GM23248 (cell line): ENCODE measurements at regions not wholly inside any gene's neighbourhood (a gene's known extent, or its start where the extent isn't known, plus 50 kb on each side); places are given as distances from the start of the nearest gene placed in this dataset.

Source experiments
- DNase-seq: peaks from one replicate; pipeline ENCODE4 v3.0.0-alpha.2; 2015
- H2AFZ ChIP-seq: fragments of 200-600 bp; sonication (generic); 2 replicates; pipeline ENCODE4 v1.6.1; 2016; ENCODE audit warnings: antibody characterized with exemption
- H3F3A ChIP-seq: fragments of 200-600 bp; sonication (generic); 2 replicates; pipeline ENCODE4 v1.6.1; 2016; ENCODE audit warnings: mild to moderate bottlenecking, antibody characterized with exemption, mixed run types; ENCODE audit not compliant: insufficient read depth
- H3K27ac ChIP-seq: fragments of 200-600 bp; sonication (generic); 2 replicates; pipeline ENCODE4 v1.5.1; 2016; ENCODE audit warnings: mild to moderate bottlenecking
- H3K27me3 ChIP-seq: fragments of 200-600 bp; sonication (generic); replicated peaks from 2 replicates; pipeline ENCODE4 v1.6.1; 2016; ENCODE audit warnings: mild to moderate bottlenecking; ENCODE audit not compliant: insufficient read depth
- H3K36me3 ChIP-seq: fragments of 200-600 bp; sonication (generic); 2 replicates; pipeline ENCODE4 v1.6.1; 2016; ENCODE audit warnings: low read depth, mild to moderate bottlenecking
- H3K4me1 ChIP-seq: fragments of 200-600 bp; sonication (generic); 2 replicates; pipeline ENCODE4 v1.6.1; 2016; ENCODE audit warnings: mild to moderate bottlenecking; ENCODE audit not compliant: insufficient read depth
- H3K4me2 ChIP-seq: fragments of 200-600 bp; sonication (generic); one replicate; pipeline ENCODE4 v1.6.1; 2016; ENCODE audit warnings: mild to moderate bottlenecking; ENCODE audit not compliant: unreplicated experiment
- H3K4me3 ChIP-seq: fragments of 200-600 bp; sonication (generic); 2 replicates; pipeline ENCODE4 v1.5.1; 2016; ENCODE audit warnings: mild to moderate bottlenecking
- H3K79me2 ChIP-seq: fragments of 200-600 bp; sonication (generic); 2 replicates; pipeline ENCODE4 v1.6.1; 2016; ENCODE audit warnings: mild to moderate bottlenecking; ENCODE audit not compliant: insufficient read depth
- H3K9ac ChIP-seq: fragments of 200-600 bp; sonication (generic); 2 replicates; pipeline ENCODE4 v1.6.1; 2016; ENCODE audit warnings: mild to moderate bottlenecking
- H3K9me2 ChIP-seq: fragments of 200-600 bp; sonication (generic); 2 replicates; pipeline ENCODE4 v1.6.1; 2016; ENCODE audit warnings: mixed run types, mild to moderate bottlenecking, moderate library complexity; ENCODE audit not compliant: insufficient read depth
- H3K9me3 ChIP-seq: fragments of 200-600 bp; sonication (generic); one replicate; pipeline ENCODE4 v1.6.1; 2017; ENCODE audit warnings: low read depth
- H4K20me1 ChIP-seq: fragments of 200-600 bp; sonication (generic); 2 replicates; pipeline ENCODE4 v1.6.0; 2016; ENCODE audit not compliant: insufficient read depth
- EZH2 ChIP-seq: fragments of 200-600 bp; sonication (generic); IDR thresholded peaks from 2 replicates; pipeline ENCODE4 v1.6.1; 2018; ENCODE audit warnings: antibody characterized with exemption, mild to moderate bottlenecking; ENCODE audit not compliant: insufficient read depth, poor library complexity, severe bottlenecking
- EZH2phosphoT487 ChIP-seq: fragments of 200-600 bp; sonication (generic); IDR thresholded peaks from 2 replicates; pipeline ENCODE4 v1.6.1; 2018; ENCODE audit warnings: antibody characterized with exemption, moderate library complexity, mild to moderate bottlenecking, low read depth; ENCODE audit not compliant: insufficient read depth
- WGBS, 2 experiments: methylation state at CpG; one replicate each; pipeline ENCODE4 v1.1.6; 2015 to 2017; ENCODE audit warnings: low lambda C conversion rate in 2 of 2, low coverage in 1 of 2; ENCODE audit errors: missing lambda C conversion rate in 2 of 2; 5-methylcytosine and 5-hydroxymethylcytosine counted together
- in situ Hi-C: fragments of 300-500 bp; cut with MboI; formaldehyde crosslinking; loops from 2 replicates; pipeline ENCODE4 v1.15.0; 2020

- no peaks in the 10 kb centered on the region for H3K36me3 ChIP-seq
- no peaks in the 10 kb centered on the region for H3K9me3 ChIP-seq
- peaks cover 29% of the 10 kb centered on the region for H3K4me1 ChIP-seq
- DNase-seq = peak; percentile 20
- no peaks in the 10 kb centered on the region for H3K79me2 ChIP-seq
- no peak overlapping the region for H3K9ac ChIP-seq
- H4K20me1 ChIP-seq = no peaks in the 10 kb centered on the region
- no peaks in the 10 kb centered on the region for H3K27me3 ChIP-seq
- no peak overlapping the region for H3K27ac ChIP-seq
- H3K4me2 ChIP-seq = no peak overlapping the region
- no peak for TF ChIP-seq EZH2
- TF ChIP-seq EZH2phosphoT487 = no peak
- no peak overlapping the region for H2AFZ ChIP-seq
- no peaks in the 10 kb centered on the region for H3K9me2 ChIP-seq
- H3F3A ChIP-seq = peaks cover 23% of the 10 kb centered on the region
- in situ Hi-C loops = no loop called here
- no peak overlapping the region for H3K4me3 ChIP-seq
These were observed 316.6 kb downstream of the SNX13 start for GRCh38 chr7:17623546-17624185.

- Histone ChIP-seq H3K27ac (peak overlapping the region; percentile 41), H3K79me2 (no peaks in the 10 kb centered on the region), H3K9ac (no peak overlapping the region)
These were observed 315.9 kb downstream of the SNX13 start for GRCh38 chr7:17624379-17624778.

GRCh38 chr7:17625043-17625442, 315.3 kb downstream of the SNX13 start:
- Histone ChIP-seq H3K27ac (peak overlapping the region; percentile 41), H3K4me2 (peak overlapping the region; percentile 73), H3K9ac (no peak overlapping the region), H3K79me2 (no peaks in the 10 kb centered on the region), H3K27me3 (no peaks in the 10 kb centered on the region), H3K4me1 (peaks cover 29% of the 10 kb centered on the region), H4K20me1 (no peaks in the 10 kb centered on the region), H3K36me3 (no peaks in the 10 kb centered on the region), H3F3A (peaks cover 23% of the 10 kb centered on the region), H3K4me3 (no peak overlapping the region; the same call in 1 of the 2 replicates), H2AFZ (no peak overlapping the region), H3K9me3 (no peaks in the 10 kb centered on the region), H3K9me2 (no peaks in the 10 kb centered on the region)
- TF ChIP-seq EZH2phosphoT487 (no peak), EZH2 (no peak)
- in situ Hi-C loops = no loop called here
- 0 to 3% methylated on average over 3 of the region's 3 CpGs for WGBS, 2 experiments
- DNase-seq = peak; percentile 92

More at GRCh38 chr7:17624379-17624778, 315.9 kb downstream of the SNX13 start:
- H3F3A ChIP-seq = peaks cover 23% of the 10 kb centered on the region
- in situ Hi-C loops = no loop called here
- H3K4me1 ChIP-seq = peaks cover 29% of the 10 kb centered on the region
- no peaks in the 10 kb centered on the region for H4K20me1 ChIP-seq
- no peak for TF ChIP-seq EZH2phosphoT487
- no peak for TF ChIP-seq EZH2
- H3K27me3 ChIP-seq = no peaks in the 10 kb centered on the region
- H3K36me3 ChIP-seq = no peaks in the 10 kb centered on the region
- H3K9me2 ChIP-seq = no peaks in the 10 kb centered on the region
- no peak overlapping the region for H3K4me3 ChIP-seq
- H3K9me3 ChIP-seq = no peaks in the 10 kb centered on the region
- DNase-seq = no peak
- H2AFZ ChIP-seq = no peak overlapping the region
- peak overlapping the region; percentile 42 for H3K4me2 ChIP-seq

GRCh38 chr7:17626235-17626634, 314.1 kb downstream of the SNX13 start:
- Histone ChIP-seq H3K27me3 (no peaks in the 10 kb centered on the region), H3K4me1 (peaks cover 29% of the 10 kb centered on the region), H2AFZ (no peak overlapping the region), H3K4me3 (no peak overlapping the region), H3K4me2 (no peak overlapping the region), H3K36me3 (no peaks in the 10 kb centered on the region), H3K9me2 (no peaks in the 10 kb centered on the region), H3F3A (peaks cover 23% of the 10 kb centered on the region), H3K9me3 (no peaks in the 10 kb centered on the region), H3K27ac (no peak overlapping the region), H3K79me2 (no peaks in the 10 kb centered on the region), H3K9ac (no peak overlapping the region), H4K20me1 (no peaks in the 10 kb centered on the region)
- DNase-seq = no peak
- no peak for TF ChIP-seq EZH2phosphoT487
- TF ChIP-seq EZH2 = no peak
- in situ Hi-C loops = no loop called here

- no peaks in the 10 kb centered on the region; the same call in 1 of the 2 replicates for H3F3A ChIP-seq
- no peak overlapping the region for H3K4me3 ChIP-seq
- in situ Hi-C loops = no loop called here
- no peaks in the 10 kb centered on the region for H3K36me3 ChIP-seq
- no peaks in the 10 kb centered on the region for H4K20me1 ChIP-seq
- TF ChIP-seq EZH2phosphoT487 = no peak
- no peak for TF ChIP-seq EZH2
- H3K9me2 ChIP-seq = no peaks in the 10 kb centered on the region
- H3K9me3 ChIP-seq = no peaks in the 10 kb centered on the region
- no peak for DNase-seq
- no peak overlapping the region for H3K4me2 ChIP-seq
- H3K9ac ChIP-seq = no peak overlapping the region
- no peaks in the 10 kb centered on the region for H3K27me3 ChIP-seq
- peaks cover 14% of the 10 kb centered on the region for H3K4me1 ChIP-seq
- H3K79me2 ChIP-seq = no peaks in the 10 kb centered on the region
- 91 to 92% methylated on average over 3 of the region's 3 CpGs for WGBS, 2 experiments
- H3K27ac ChIP-seq = no peak overlapping the region
- no peak overlapping the region for H2AFZ ChIP-seq
These were observed 309.2 kb downstream of the SNX13 start for GRCh38 chr7:17631061-17631460.
